GM12874 (cell line): ENCODE measurements at regions not wholly inside any gene's neighbourhood (a gene's known extent, or its start where the extent isn't known, plus 50 kb on each side); places are given as distances from the start of the nearest gene placed in this dataset.

Source experiments
- TF ChIP-seq, protein P1 (sequence below): IDR thresholded peaks from 2 replicates; pipeline ENCODE4 v1.5.1; 2011; ENCODE audit warnings: low read depth, mild to moderate bottlenecking, control low read depth, low read length, moderate library complexity; ENCODE audit not compliant: insufficient read depth

- TF ChIP-seq, protein P1, sequence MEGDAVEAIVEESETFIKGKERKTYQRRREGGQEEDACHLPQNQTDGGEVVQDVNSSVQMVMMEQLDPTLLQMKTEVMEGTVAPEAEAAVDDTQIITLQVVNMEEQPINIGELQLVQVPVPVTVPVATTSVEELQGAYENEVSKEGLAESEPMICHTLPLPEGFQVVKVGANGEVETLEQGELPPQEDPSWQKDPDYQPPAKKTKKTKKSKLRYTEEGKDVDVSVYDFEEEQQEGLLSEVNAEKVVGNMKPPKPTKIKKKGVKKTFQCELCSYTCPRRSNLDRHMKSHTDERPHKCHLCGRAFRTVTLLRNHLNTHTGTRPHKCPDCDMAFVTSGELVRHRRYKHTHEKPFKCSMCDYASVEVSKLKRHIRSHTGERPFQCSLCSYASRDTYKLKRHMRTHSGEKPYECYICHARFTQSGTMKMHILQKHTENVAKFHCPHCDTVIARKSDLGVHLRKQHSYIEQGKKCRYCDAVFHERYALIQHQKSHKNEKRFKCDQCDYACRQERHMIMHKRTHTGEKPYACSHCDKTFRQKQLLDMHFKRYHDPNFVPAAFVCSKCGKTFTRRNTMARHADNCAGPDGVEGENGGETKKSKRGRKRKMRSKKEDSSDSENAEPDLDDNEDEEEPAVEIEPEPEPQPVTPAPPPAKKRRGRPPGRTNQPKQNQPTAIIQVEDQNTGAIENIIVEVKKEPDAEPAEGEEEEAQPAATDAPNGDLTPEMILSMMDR, result no peak
Measured at GRCh38 chr21:43291347-43291950, 122.6 kb downstream of the CRYAA start.

- TF ChIP-seq, protein P1, result no peak
Measured at GRCh38 chr21:43290421-43291346, 121.9 kb downstream of the CRYAA start.

- TF ChIP-seq, protein P1, result no peak
Measured at GRCh38 chr21:43289966-43290365, 121.2 kb downstream of the CRYAA start.

GRCh38 chr21:43289442-43289841 is 120.6 kb downstream of the CRYAA start:
- TF ChIP-seq, protein P1, result no peak

DNA sequence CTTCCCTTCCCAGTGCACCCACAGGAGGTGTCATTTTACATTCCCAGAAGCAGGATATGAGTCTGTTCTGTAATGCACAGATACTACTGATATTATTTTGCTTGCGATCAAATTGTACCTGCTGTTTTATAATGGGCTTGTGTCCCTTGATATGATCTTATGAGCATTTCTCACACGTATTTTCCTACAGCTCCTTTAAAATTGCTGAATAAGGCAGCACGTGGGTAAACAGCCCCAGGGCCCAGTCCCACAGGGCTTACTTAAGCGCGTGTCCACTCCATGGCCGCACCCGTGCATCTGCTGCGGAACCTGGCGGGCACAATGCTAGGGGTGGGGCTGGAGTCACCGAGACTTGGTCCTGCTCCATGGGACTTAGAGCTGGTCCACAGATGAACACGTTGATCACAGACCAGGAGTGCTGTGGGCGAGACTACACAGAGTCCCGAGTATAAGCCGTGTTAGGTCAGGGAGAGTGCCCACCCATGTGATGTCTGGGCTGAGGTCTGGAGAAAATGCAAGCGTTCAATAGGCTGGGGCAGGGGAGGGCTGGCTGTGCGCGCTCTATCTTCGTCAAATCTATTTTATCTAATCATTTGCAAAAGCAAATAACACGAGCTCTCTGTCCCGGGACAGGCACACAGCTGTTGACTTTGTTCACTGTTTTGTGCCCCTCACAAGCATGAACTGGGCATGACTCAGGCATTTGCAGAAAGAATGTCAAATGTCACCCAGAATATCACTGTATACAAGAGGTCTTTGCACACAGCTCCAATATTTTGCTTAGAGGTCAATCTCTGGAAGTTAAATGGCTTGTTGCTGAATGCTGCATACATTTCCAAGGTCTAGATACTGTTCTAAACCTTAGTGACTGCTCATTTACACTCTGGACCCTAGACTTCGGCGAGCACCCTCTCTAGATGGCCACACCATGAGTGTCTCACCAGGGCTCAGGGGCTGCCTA is 119.3 kb downstream of the CRYAA start:
- TF ChIP-seq, protein P1, result no peak

- TF ChIP-seq, protein P1, result no peak
Measured at GRCh38 chr21:43287111-43287760, 118.4 kb downstream of the CRYAA start.
